IMR-90 (cell line): ENCODE measurements at regions not wholly inside any gene's neighbourhood (a gene's known extent, or its start where the extent isn't known, plus 50 kb on each side); places are given as distances from the start of the nearest gene placed in this dataset.

ENCODE experiments used
- ATAC-seq: fragments of 200-7000 bp; cut with Tn5 transposase; 2 replicates; pipeline ENCODE4 v1.9.1; 2020; ENCODE audit warnings: low read depth, mild to moderate bottlenecking, moderate library complexity
- BruUV-seq: library from RNA; stranded (reverse); fragments of 400-500 nt; replicated peaks from 2 replicates; lab custom pipeline; 2021; lab: Mats Ljungman, UMichigan
- CTCF ChIA-PET: fragments of 300-600 bp; formaldehyde crosslinking; extraction: SDS; loops from one replicate; lab custom pipeline; 2021; ENCODE audit warnings: antibody characterized with exemption; lab: Yijun Ruan, JAX
- POLR2A ChIA-PET: fragments of 300-600 bp; sonication (Branson Sonifier 250); formaldehyde crosslinking; loops from one replicate; lab custom pipeline; 2022; ENCODE audit warnings: antibody characterized with exemption; ENCODE audit not compliant: unreplicated experiment; lab: Charles Lee
- DNase-seq: peaks from one replicate; pipeline ENCODE4 v3.0.0; 2013
- H2AFZ ChIP-seq: replicated peaks from 2 replicates; pipeline ENCODE3; 2013; ENCODE audit warnings: low read length, mild to moderate bottlenecking; ENCODE audit not compliant: poor library complexity
- H2AK5ac ChIP-seq: 2 replicates; pipeline ENCODE4 v1.6.1; 2013; ENCODE audit warnings: low read depth, low read length, inconsistent platforms
- H2AK9ac ChIP-seq: replicated peaks from 2 replicates; pipeline ENCODE3; 2013; ENCODE audit warnings: mild to moderate bottlenecking, low read depth, low read length, moderate library complexity; ENCODE audit not compliant: poor library complexity
- H2BK120ac ChIP-seq: 2 replicates; pipeline ENCODE4 v1.6.1; 2013; ENCODE audit warnings: low read depth, low read length, inconsistent platforms
- H2BK15ac ChIP-seq: 3 replicates; pipeline ENCODE4 v1.6.1; 2013; ENCODE audit warnings: low read depth, low read length, inconsistent platforms
- H2BK20ac ChIP-seq: 2 replicates; pipeline ENCODE4 v1.6.1; 2013; ENCODE audit warnings: low read depth, mild to moderate bottlenecking, inconsistent platforms, low read length, moderate library complexity
- H2BK5ac ChIP-seq: 2 replicates; pipeline ENCODE4 v1.6.1; 2013; ENCODE audit warnings: mild to moderate bottlenecking, low read depth, low read length, inconsistent platforms; ENCODE audit not compliant: poor library complexity, severe bottlenecking
- H3K14ac ChIP-seq: replicated peaks from 2 replicates; pipeline ENCODE4 v1.6.1; 2013; ENCODE audit warnings: low read depth, low read length, inconsistent platforms
- H3K18ac ChIP-seq: 2 replicates; pipeline ENCODE4 v1.6.1; 2013; ENCODE audit warnings: low read depth, low read length, control low read depth
- H3K23ac ChIP-seq: 2 replicates; pipeline ENCODE4 v1.6.1; 2013; ENCODE audit warnings: low read depth, low read length, inconsistent platforms
- H3K27ac ChIP-seq: 2 replicates; pipeline ENCODE4 v1.5.1; 2013; ENCODE audit warnings: mild to moderate bottlenecking, control low read depth, low read length; ENCODE audit not compliant: insufficient read depth
- H3K27me3 ChIP-seq: 2 replicates; pipeline ENCODE4 v1.6.1; 2013; ENCODE audit warnings: low read length; ENCODE audit not compliant: control insufficient read depth, insufficient read depth
- H3K36me3 ChIP-seq: 2 replicates; pipeline ENCODE4 v1.6.1; 2013; ENCODE audit warnings: low read length, mixed read lengths; ENCODE audit not compliant: control insufficient read depth, insufficient read depth
- H3K4ac ChIP-seq: 2 replicates; pipeline ENCODE4 v1.6.1; 2013; ENCODE audit warnings: low read depth, low read length, inconsistent platforms
- H3K4me1 ChIP-seq: 2 replicates; pipeline ENCODE4 v1.6.1; 2013; ENCODE audit warnings: low read length, mixed read lengths; ENCODE audit not compliant: control insufficient read depth, insufficient read depth
- H3K4me2 ChIP-seq: 2 replicates; pipeline ENCODE4 v1.6.1; 2013; ENCODE audit warnings: low read depth, mild to moderate bottlenecking, control low read depth, low read length, moderate library complexity
- H3K4me3 ChIP-seq: 2 replicates; pipeline ENCODE4 v1.5.1; 2013; ENCODE audit warnings: low read depth, mild to moderate bottlenecking, control low read depth, low read length, moderate library complexity; ENCODE audit not compliant: insufficient read depth
- H3K56ac ChIP-seq: 2 replicates; pipeline ENCODE4 v1.6.1; 2013; ENCODE audit warnings: low read length, inconsistent platforms; ENCODE audit not compliant: insufficient read depth; ENCODE audit errors: extremely low read depth
- H3K79me1 ChIP-seq, 2 experiments: 2 replicates each; pipeline ENCODE4 v1.6.1; 2013; ENCODE audit warnings: low read length in 2 of 2, inconsistent platforms in 1 of 2, low read depth in 1 of 2
- H3K9ac ChIP-seq: 2 replicates; pipeline ENCODE4 v1.6.1; 2013; ENCODE audit warnings: low read depth, low read length, control low read depth
- H3K9me1 ChIP-seq: 2 replicates; pipeline ENCODE4 v1.6.1; 2013; ENCODE audit warnings: low read length, inconsistent platforms; ENCODE audit not compliant: insufficient read depth
- H3K9me3 ChIP-seq: 2 replicates; pipeline ENCODE4 v1.6.1; 2013; ENCODE audit warnings: low read length; ENCODE audit not compliant: control insufficient read depth, insufficient read depth
- H4K20me1 ChIP-seq: 2 replicates; pipeline ENCODE4 v1.6.1; 2013; ENCODE audit warnings: low read length, inconsistent platforms; ENCODE audit not compliant: insufficient read depth
- H4K5ac ChIP-seq: 2 replicates; pipeline ENCODE4 v1.6.1; 2013; ENCODE audit warnings: mild to moderate bottlenecking, low read depth, low read length, control low read depth
- H4K8ac ChIP-seq, 2 experiments: 2 replicates each; pipeline ENCODE4 v1.6.1; 2013; ENCODE audit warnings: low read depth in 2 of 2, low read length in 2 of 2, control low read depth in 1 of 2, inconsistent platforms in 1 of 2
- H4K91ac ChIP-seq: 2 replicates; pipeline ENCODE4 v1.6.1; 2013; ENCODE audit warnings: low read depth, low read length, inconsistent platforms; ENCODE audit not compliant: insufficient read depth
- BHLHE40 ChIP-seq: fragments of 150-350 bp; IDR thresholded peaks from 2 replicates; pipeline ENCODE4 v1.6.1; 2016; ENCODE audit warnings: mild to moderate bottlenecking, low read depth, low read length
- CEBPB ChIP-seq: IDR thresholded peaks from 2 replicates; pipeline ENCODE4 v1.6.1; 2012; ENCODE audit warnings: low read depth, low read length, improper control_type of control experiment
- CHD1 ChIP-seq: IDR thresholded peaks from 2 replicates; pipeline ENCODE4 v1.6.1; 2012; ENCODE audit warnings: low read depth, low read length, improper control_type of control experiment
- FOS ChIP-seq: fragments of 150-350 bp; IDR thresholded peaks from 2 replicates; pipeline ENCODE4 v1.6.1; 2016; ENCODE audit warnings: low read depth, low read length
- MAFK ChIP-seq: IDR thresholded peaks from 2 replicates; pipeline ENCODE4 v1.6.1; 2012; ENCODE audit warnings: low read depth, low read length, improper control_type of control experiment
- MAZ ChIP-seq: IDR thresholded peaks from 2 replicates; pipeline ENCODE4 v1.6.1; 2012; ENCODE audit warnings: low read depth, mild to moderate bottlenecking, low read length, improper control_type of control experiment, moderate library complexity, borderline replicate concordance
- MXI1 ChIP-seq: IDR thresholded peaks from 2 replicates; pipeline ENCODE4 v1.6.1; 2012; ENCODE audit warnings: low read depth, mild to moderate bottlenecking, low read length, moderate library complexity, borderline replicate concordance
- NFE2L2 ChIP-seq: fragments of 150-350 bp; IDR thresholded peaks from 2 replicates; pipeline ENCODE4 v1.6.1; 2016; ENCODE audit warnings: low read depth, mild to moderate bottlenecking, low read length
- POLR2A ChIP-seq: IDR thresholded peaks from 2 replicates; pipeline ENCODE4 v1.6.1; 2012; ENCODE audit warnings: mild to moderate bottlenecking, low read depth, low read length
- RAD21 ChIP-seq: IDR thresholded peaks from 2 replicates; pipeline ENCODE4 v1.6.1; 2012; ENCODE audit warnings: low read length, improper control_type of control experiment
- RCOR1 ChIP-seq: IDR thresholded peaks from 2 replicates; pipeline ENCODE4 v1.6.1; 2012; ENCODE audit warnings: mild to moderate bottlenecking, low read length, improper control_type of control experiment; ENCODE audit not compliant: insufficient replicate concordance
- RFX5 ChIP-seq: IDR thresholded peaks from 2 replicates; pipeline ENCODE4 v1.8.0; 2012; ENCODE audit warnings: low read depth, mild to moderate bottlenecking, low read length, moderate library complexity
- SMC3 ChIP-seq: fragments of 150-350 bp; IDR thresholded peaks from 2 replicates; pipeline ENCODE4 v1.6.1; 2016; ENCODE audit warnings: low read depth, mild to moderate bottlenecking, antibody characterized with exemption, low read length, moderate library complexity
- WGBS, 2 experiments: methylation state at CpG; one replicate each; pipeline versions ENCODE4 v1.1.5 to v1.1.7; 2013; ENCODE audit warnings: missing lambda C conversion rate in 2 of 2; ENCODE audit not compliant: insufficient read length in 1 of 2; ENCODE audit errors: extremely low coverage in 2 of 2; 5-methylcytosine and 5-hydroxymethylcytosine counted together
- dilution Hi-C: fragments of 300-500 bp; cut with HindIII; formaldehyde crosslinking; loops from one replicate; pipeline ENCODE4 v1.14.3; 2018; ENCODE audit warnings: low sequenced_read_pairs; ENCODE audit not compliant: unreplicated experiment
- in situ Hi-C: fragments of 300-500 bp; cut with MboI; formaldehyde crosslinking; loops from 3 replicates; pipeline ENCODE4 v1.14.3; 2019; ENCODE audit warnings: low sequenced_read_pairs, inconsistent platforms, mixed read lengths
- intact Hi-C: fragments of 100-400 bp; cut with micrococcal nuclease; formaldehyde crosslinking; loops from 2 replicates; pipeline ENCODE4 v1.10.0; 2022
- TF ChIP-seq, protein P1 (sequence below): fragments of 150-350 bp; IDR thresholded peaks from 2 replicates; pipeline ENCODE4 v1.6.1; 2017; ENCODE audit warnings: mild to moderate bottlenecking, antibody characterized with exemption, low read length, low read depth
- TF ChIP-seq, protein P2 (sequence below): conservative IDR thresholded peaks from 2 replicates; pipeline ENCODE4 v1.5.1; 2012; ENCODE audit warnings: mild to moderate bottlenecking, low read depth, low read length, improper control_type of control experiment
- TF ChIP-seq, protein P3 (sequence below): fragments of 150-350 bp; IDR thresholded peaks from 2 replicates; pipeline ENCODE4 v1.6.1; 2016; ENCODE audit warnings: low read depth, mild to moderate bottlenecking, low read length, moderate library complexity, borderline replicate concordance

- Histone ChIP-seq H3K27me3 (no peaks in the 10 kb centered on the region; the same call in 1 of the 2 replicates), H3K14ac (no peak overlapping the region), H3K56ac (no peak overlapping the region), H2BK5ac (no peak overlapping the region), H3K18ac (no peak overlapping the region), H4K5ac (no peak overlapping the region), H3K27ac (no peak overlapping the region), H3K23ac (no peak overlapping the region), H2BK120ac (no peak overlapping the region), H2BK20ac (no peak overlapping the region), H2AK5ac (no peak overlapping the region), H3K4ac (no peak overlapping the region), H2AK9ac (no peak overlapping the region), H2BK15ac (no peak overlapping the region), H3K4me1 (no peaks in the 10 kb centered on the region), H3K9me1 (no peaks in the 10 kb centered on the region), H4K8ac (no peak overlapping the region), H4K20me1 (no peaks in the 10 kb centered on the region), H2AFZ (no peak overlapping the region), H3K9me3 (no peaks in the 10 kb centered on the region), H3K9ac (no peak overlapping the region), H3K79me1 (no peaks in the 10 kb centered on the region), H3K4me2 (no peak overlapping the region), H3K36me3 (no peaks in the 10 kb centered on the region), H4K91ac (no peak overlapping the region), H3K4me3 (no peak overlapping the region)
- no peak for TF ChIP-seq NFE2L2
- TF ChIP-seq, protein P1, sequence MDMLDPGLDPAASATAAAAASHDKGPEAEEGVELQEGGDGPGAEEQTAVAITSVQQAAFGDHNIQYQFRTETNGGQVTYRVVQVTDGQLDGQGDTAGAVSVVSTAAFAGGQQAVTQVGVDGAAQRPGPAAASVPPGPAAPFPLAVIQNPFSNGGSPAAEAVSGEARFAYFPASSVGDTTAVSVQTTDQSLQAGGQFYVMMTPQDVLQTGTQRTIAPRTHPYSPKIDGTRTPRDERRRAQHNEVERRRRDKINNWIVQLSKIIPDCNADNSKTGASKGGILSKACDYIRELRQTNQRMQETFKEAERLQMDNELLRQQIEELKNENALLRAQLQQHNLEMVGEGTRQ, result no peak
- no peak for TF ChIP-seq FOS
- no peak for TF ChIP-seq CEBPB
- TF ChIP-seq, protein P2, sequence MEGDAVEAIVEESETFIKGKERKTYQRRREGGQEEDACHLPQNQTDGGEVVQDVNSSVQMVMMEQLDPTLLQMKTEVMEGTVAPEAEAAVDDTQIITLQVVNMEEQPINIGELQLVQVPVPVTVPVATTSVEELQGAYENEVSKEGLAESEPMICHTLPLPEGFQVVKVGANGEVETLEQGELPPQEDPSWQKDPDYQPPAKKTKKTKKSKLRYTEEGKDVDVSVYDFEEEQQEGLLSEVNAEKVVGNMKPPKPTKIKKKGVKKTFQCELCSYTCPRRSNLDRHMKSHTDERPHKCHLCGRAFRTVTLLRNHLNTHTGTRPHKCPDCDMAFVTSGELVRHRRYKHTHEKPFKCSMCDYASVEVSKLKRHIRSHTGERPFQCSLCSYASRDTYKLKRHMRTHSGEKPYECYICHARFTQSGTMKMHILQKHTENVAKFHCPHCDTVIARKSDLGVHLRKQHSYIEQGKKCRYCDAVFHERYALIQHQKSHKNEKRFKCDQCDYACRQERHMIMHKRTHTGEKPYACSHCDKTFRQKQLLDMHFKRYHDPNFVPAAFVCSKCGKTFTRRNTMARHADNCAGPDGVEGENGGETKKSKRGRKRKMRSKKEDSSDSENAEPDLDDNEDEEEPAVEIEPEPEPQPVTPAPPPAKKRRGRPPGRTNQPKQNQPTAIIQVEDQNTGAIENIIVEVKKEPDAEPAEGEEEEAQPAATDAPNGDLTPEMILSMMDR, result no peak
- TF ChIP-seq, protein P3, sequence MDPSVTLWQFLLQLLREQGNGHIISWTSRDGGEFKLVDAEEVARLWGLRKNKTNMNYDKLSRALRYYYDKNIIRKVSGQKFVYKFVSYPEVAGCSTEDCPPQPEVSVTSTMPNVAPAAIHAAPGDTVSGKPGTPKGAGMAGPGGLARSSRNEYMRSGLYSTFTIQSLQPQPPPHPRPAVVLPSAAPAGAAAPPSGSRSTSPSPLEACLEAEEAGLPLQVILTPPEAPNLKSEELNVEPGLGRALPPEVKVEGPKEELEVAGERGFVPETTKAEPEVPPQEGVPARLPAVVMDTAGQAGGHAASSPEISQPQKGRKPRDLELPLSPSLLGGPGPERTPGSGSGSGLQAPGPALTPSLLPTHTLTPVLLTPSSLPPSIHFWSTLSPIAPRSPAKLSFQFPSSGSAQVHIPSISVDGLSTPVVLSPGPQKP, result no peak
- no peak for TF ChIP-seq CHD1
- no peak for TF ChIP-seq MXI1
- no peak for TF ChIP-seq RFX5
- TF ChIP-seq POLR2A, result no peak
- no peak for TF ChIP-seq MAFK
- TF ChIP-seq MAZ, result no peak
- no peak for TF ChIP-seq RCOR1
- TF ChIP-seq RAD21, result no peak
- TF ChIP-seq SMC3, result no peak
- no peak for TF ChIP-seq BHLHE40
- BruUV-seq, result no TSS peak
- WGBS, 2 experiments, result no CpG with 5 or more reads among the region's 2 CpGs
- DNase-seq, result no peak
- ATAC-seq, result no peak
- intact Hi-C loops, result no loop called here
- dilution Hi-C loops, result no loop called here
- in situ Hi-C loops, result no loop called here
- ChIA-PET CTCF (no interaction called here), POLR2A (no interaction called here)
These were observed 116.2 kb downstream of the LSMEM1 start for GRCh38 chr7:112596981-112597380.
